Transverse colon (tissue), 4 donors: ENCODE measurements at regions not wholly inside any gene's neighbourhood (a gene's known extent, or its start where the extent isn't known, plus 50 kb on each side); places are given as distances from the start of the nearest gene placed in this dataset.

Source experiments
- POLR2A ChIP-seq: fragments of 450-650 bp; IDR thresholded peaks from one replicate; pipeline ENCODE4 v1.6.1; 2016; ENCODE audit warnings: antibody characterized with exemption, mild to moderate bottlenecking, moderate library complexity
- POLR2AphosphoS5 ChIP-seq, 3 donors: sonication (generic); formaldehyde crosslinking; IDR thresholded peaks; one replicate each; pipeline ENCODE4 v1.6.1; 2016; ENCODE audit warnings: antibody characterized with exemption in 3 of 3
- TF ChIP-seq, protein P1 (sequence below), 5 experiments: fragments of 200-600 bp in 3 of 5; fragments of 450-650 bp in 2 of 5; sonication (generic) in 3 of 5; IDR thresholded peaks; 1 replicate in 2 of 5; 2 replicates in 3 of 5; pipeline ENCODE4 v1.5.1; 2016 to 2017; ENCODE audit warnings: antibody characterized with exemption in 5 of 5, inconsistent platforms in 3 of 5, mild to moderate bottlenecking in 2 of 5, moderate library complexity in 1 of 5

DNA sequence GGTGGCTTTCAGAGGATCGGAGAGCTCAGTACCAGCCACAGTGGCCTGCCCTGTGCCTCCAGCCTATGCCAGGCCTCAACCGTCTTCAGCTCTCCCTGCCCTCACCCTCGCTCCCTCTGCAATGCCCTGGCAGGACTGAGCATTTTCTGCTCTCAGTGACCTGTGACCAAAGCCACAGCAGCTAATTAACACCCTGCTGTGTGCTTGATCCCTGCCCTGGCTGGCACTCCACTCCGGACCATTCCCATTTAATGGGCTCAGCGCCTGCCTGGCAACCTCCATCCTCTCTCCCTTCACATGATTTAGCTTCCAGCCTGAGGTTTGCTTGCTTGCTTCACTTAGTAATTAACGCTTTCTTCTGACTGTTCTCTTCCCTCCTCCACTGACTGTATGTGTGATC lies 287.5 kb downstream of the LRFN2 start:
- TF ChIP-seq, protein P1, sequence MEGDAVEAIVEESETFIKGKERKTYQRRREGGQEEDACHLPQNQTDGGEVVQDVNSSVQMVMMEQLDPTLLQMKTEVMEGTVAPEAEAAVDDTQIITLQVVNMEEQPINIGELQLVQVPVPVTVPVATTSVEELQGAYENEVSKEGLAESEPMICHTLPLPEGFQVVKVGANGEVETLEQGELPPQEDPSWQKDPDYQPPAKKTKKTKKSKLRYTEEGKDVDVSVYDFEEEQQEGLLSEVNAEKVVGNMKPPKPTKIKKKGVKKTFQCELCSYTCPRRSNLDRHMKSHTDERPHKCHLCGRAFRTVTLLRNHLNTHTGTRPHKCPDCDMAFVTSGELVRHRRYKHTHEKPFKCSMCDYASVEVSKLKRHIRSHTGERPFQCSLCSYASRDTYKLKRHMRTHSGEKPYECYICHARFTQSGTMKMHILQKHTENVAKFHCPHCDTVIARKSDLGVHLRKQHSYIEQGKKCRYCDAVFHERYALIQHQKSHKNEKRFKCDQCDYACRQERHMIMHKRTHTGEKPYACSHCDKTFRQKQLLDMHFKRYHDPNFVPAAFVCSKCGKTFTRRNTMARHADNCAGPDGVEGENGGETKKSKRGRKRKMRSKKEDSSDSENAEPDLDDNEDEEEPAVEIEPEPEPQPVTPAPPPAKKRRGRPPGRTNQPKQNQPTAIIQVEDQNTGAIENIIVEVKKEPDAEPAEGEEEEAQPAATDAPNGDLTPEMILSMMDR (IDR thresholded peaks at IDR 0.05): no peak
- TF ChIP-seq POLR2A (no peak), POLR2AphosphoS5 (IDR thresholded peaks at IDR 0.05) (no peak)
